GM21825 (cell line): ENCODE measurements at regions not wholly inside any gene's neighbourhood (a gene's known extent, or its start where the extent isn't known, plus 50 kb on each side); places are given as distances from the start of the nearest gene placed in this dataset.
"Not testable (repeated sequence)": the region's sequence is repeated elsewhere in the genome, so short reads cannot be mapped to it uniquely, and the experiment has no call there.

Experiments used
- ATAC-seq: cut with Tn5 transposase; IDR thresholded peaks from one replicate; pipeline ENCODE4 v1.9.1; 2021; ENCODE audit warnings: mild to moderate bottlenecking, moderate library complexity; ENCODE audit not compliant: unreplicated experiment

GRCh38 chr6:85772641-85773040 lies 130.0 kb upstream of the SYNCRIP start:
- no peak for ATAC-seq

GRCh38 chr6:85771925-85772430 lies 129.3 kb upstream of the SYNCRIP start:
- ATAC-seq, result no peak

GRCh38 chr6:85771455-85771854 lies 128.8 kb upstream of the SYNCRIP start:
- ATAC-seq, result no peak

GRCh38 chr6:85764844-85765243 lies 122.2 kb upstream of the SYNCRIP start:
- ATAC-seq, result no peak

GRCh38 chr6:85756982-85757381 lies 114.3 kb upstream of the SYNCRIP start:
- no peak for ATAC-seq

- no peak for ATAC-seq
Measured at GRCh38 chr6:85754894-85755293, 112.2 kb upstream of the SYNCRIP start.

GRCh38 chr6:85752602-85753001 lies 109.9 kb upstream of the SYNCRIP start:
- no peak for ATAC-seq

- ATAC-seq, result no peak
Measured at GRCh38 chr6:85751374-85752055, 108.8 kb upstream of the SYNCRIP start.

- not testable (repeated sequence) for ATAC-seq
Measured at GRCh38 chr6:85750146-85750545, 107.5 kb upstream of the SYNCRIP start.

GRCh38 chr6:85749236-85749635 lies 106.5 kb upstream of the SYNCRIP start:
- no peak for ATAC-seq

GRCh38 chr6:85747666-85748065 lies 105.0 kb upstream of the SYNCRIP start:
- no peak for ATAC-seq

- no peak for ATAC-seq
Measured at GRCh38 chr6:85747093-85747492, 104.4 kb upstream of the SYNCRIP start.

GRCh38 chr6:85744433-85744970 lies 101.8 kb upstream of the SYNCRIP start:
- no peak for ATAC-seq

GRCh38 chr6:85726206-85726605 lies 83.5 kb upstream of the SYNCRIP start:
- no peak for ATAC-seq

GRCh38 chr6:85715797-85716196 lies 73.1 kb upstream of the SYNCRIP start:
- no peak for ATAC-seq

GRCh38 chr6:85714893-85715530 lies 72.3 kb upstream of the SYNCRIP start:
- ATAC-seq, result no peak

GRCh38 chr6:85712346-85712745 lies 69.7 kb upstream of the SYNCRIP start:
- ATAC-seq, result no peak

- ATAC-seq, result not testable (repeated sequence)
Measured at GRCh38 chr6:85707515-85708145, 64.9 kb upstream of the SYNCRIP start.

GRCh38 chr6:85706272-85706671 lies 63.6 kb upstream of the SYNCRIP start:
- no peak for ATAC-seq

GRCh38 chr6:85705220-85705619 lies 62.5 kb upstream of the SYNCRIP start:
- ATAC-seq, result no peak

GRCh38 chr6:85703406-85703805 lies 60.7 kb upstream of the SYNCRIP start:
- no peak for ATAC-seq
